ENCODE measurements at regions not wholly inside any gene's neighbourhood (a gene's known extent, or its start where the extent isn't known, plus 50 kb on each side); places are given as distances from the start of the nearest gene placed in this dataset.

- no peak for DNase-seq (ENCODE audit: low read depth)
Observed at GRCh38 chr10:43899224-43899959, 250.7 kb upstream of the ZNF32 start.

- DNase-seq (ENCODE audit: low read depth) = no peak
Observed at GRCh38 chr10:43898592-43898991, 249.9 kb upstream of the ZNF32 start.

GRCh38 chr10:43897765-43898419 is 249.2 kb upstream of the ZNF32 start:
- no peak for DNase-seq (ENCODE audit: low read depth)

GRCh38 chr10:43892062-43892770 is 243.5 kb upstream of the ZNF32 start:
- no peak for DNase-seq (ENCODE audit: low read depth)

DNA sequence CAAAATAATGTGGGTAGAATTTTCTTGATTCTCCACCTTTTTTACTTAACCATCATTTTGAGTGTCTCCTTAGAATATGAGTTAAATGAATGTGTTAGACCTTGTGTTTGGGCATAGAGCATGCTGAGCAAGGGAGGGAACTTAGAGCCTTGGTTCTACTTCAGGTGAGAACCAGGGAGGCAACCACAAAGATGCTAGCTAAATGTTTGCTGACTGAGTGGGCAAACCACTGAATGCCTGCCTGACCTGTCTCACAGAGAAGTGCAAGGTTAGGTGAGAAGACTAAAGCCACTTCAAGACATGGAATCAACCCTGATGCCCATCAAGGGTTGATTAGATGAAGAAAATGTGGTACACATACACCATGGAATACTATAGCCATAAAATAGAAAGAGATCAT is 242.6 kb upstream of the ZNF32 start:
- no peak for DNase-seq (ENCODE audit: low read depth)

DNA sequence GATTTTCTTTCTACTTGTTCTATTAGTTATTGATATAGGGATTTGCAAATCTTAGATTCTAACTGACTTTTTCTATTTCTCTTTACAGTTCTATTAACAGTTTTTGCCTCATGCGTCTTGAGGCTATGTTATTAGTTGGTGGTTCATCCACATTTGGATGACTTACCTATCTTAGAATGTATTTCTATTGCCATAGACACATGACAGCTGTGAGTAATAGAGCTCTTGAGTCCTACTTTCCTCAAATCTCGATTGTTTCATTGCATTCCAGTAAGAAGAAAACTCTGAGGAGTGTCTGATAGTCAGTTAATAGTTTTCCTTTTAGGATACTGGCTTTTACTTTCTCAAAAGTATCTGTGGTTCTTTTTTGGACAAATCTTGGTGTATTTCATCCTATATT is 241.4 kb upstream of the ZNF32 start:
- DNase-seq (ENCODE audit: low read depth) = peak; percentile 67

DNA sequence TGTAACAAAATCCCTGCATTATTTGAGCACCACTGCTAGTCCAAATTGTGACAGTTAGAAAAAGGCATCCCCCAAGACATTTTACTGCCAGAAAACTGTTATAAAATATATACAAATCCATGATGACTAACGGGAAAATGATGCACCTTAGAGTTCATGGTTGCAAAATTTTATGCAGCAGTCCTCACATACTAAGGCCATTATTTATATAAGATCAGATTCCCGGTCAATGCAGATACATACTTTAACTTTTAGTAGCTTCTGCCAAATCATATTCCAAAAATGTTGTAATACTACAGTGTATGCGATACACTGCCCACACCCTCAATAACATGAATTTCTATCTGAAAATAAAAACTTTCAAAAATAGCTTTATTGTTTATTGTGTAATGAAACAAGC is 239.9 kb upstream of the ZNF32 start:
- peak; percentile 98 for DNase-seq (ENCODE audit: low read depth)

DNA sequence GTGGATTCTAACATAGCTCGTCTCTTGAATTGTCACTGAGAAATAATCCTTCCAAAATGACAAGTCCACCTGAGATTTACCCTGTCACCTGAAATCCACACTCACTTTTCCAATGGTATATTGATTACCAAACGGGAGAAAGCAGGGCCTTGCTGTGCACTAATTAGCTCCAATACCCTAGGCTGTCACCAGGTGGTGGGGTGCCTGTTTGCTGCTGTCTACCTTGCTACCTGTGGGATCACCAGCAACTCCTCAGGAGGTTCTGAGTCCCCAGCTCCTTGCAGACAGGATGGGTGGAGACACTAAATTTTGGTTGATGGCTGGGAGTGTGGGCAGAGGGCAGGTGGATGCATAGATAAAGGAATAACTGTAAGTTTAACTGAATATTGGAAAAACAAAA is 237.2 kb upstream of the ZNF32 start:
- DNase-seq (ENCODE audit: low read depth) = no peak

DNA sequence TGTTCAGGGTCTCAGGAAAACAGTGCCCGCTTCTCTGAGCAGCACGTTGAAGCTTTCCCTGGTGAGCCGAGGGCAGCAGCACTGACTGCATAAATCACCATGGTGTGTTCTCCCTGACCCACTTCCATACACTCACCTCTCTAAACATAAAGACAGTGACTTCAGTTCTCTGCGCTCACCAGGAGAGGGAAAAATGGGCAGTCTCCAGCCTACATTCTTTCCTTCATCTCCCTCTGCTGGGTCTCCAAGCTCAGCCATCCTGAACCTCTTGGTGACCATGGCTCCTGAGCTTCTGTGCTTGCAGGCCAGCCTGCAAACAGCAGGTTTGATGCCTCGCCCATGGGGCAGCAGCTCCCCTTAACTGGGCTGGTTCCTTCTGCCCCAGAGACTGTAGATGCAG is 236.6 kb upstream of the ZNF32 start:
- no peak for DNase-seq (ENCODE audit: low read depth)

DNA sequence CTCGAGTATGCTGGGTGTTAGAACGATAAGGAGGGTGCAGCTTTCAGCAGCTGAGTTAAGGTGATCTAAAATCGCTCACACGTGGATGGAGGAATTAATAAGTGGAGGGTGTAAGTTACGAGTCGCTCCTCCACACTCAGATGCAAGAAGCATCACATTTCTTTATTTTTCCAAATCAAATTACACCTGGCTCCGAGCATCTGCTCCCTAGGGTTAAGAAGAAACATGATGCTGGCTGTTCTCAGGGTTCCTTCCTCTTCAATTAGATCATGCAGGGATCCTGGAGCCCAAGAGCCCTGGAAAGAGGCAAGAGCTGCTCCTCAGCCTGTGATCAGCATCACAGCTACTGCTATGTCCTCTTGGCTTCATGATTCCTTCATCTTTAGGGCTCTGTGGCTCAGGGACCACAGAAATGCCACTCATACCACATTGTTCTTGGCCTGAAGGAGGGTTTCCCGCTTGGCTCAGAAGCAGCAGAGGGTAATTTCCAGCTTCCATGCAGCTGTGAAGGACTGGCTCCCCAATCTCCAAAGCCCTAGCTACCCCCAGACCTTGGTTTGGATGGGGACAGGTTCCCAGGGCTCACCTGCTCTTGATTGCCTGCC is 235.9 kb upstream of the ZNF32 start:
- DNase-seq (ENCODE audit: low read depth) = no peak

GRCh38 chr10:43882711-43883110 is 234.0 kb upstream of the ZNF32 start:
- DNase-seq (ENCODE audit: low read depth) = no peak

DNA sequence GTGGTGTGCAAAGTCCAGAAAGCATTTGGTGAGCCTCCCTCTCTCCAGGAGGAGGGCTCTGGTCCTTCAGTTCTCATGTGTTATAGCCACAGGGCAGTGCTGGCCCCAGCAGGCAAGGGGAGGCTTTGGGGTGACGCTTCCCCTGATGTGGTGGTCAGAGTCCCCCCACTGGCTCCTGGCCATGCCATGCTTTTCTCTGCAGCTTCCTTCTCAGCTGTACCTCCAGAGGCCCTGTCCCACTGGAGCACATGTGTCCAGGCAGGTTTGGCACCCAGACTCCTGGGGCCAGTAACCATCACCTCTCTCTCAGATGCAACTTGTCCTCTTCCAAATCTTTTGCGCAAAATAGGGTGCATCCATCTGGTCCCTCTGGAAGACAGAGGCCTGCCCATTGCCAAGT is 233.0 kb upstream of the ZNF32 start:
- no peak for DNase-seq (ENCODE audit: low read depth)

- DNase-seq (ENCODE audit: low read depth) = no peak
Observed at GRCh38 chr10:43880160-43880559, 231.5 kb upstream of the ZNF32 start.

GRCh38 chr10:43879742-43880141 is 231.1 kb upstream of the ZNF32 start:
- DNase-seq (ENCODE audit: low read depth) = no peak

DNA sequence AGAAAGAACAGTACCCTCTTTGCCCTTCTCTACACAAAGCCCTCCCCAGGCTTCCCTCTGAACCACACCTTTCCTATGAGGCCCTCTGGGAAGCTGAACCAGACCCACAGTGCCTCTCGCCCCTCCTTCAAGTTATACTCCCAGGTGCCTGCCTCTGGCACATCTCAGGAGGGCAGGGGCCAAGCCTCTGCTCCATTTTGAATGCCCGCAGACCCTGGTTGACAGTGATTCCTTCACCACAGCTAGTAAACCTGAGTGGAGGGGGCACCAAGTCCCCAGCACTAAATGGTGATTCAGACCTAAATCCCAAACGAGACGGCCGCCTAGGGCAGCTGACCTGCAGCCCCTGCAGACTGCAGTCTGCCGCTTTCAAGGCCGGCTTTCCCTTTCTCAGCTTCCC is 230.5 kb upstream of the ZNF32 start:
- no peak for DNase-seq (ENCODE audit: low read depth)

DNA sequence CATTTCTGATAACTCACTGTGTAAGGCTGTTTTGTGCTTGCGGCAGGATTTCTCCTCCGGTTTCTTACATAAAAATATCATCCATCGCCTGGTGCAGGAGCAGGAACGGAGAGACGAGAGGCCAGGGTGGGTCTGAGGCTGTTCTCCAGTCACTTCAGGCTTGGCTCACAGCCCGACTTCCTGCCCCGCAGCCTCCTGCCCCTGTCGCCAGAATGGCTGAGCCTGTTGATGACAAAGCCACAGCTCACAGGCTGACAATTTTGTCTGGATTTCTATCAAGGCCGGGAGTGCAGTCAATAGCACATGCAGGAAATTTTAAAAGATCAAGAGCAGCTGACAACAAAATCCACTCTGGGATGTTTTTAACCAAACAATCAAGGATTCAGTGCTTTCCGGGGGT is 229.7 kb upstream of the ZNF32 start:
- DNase-seq (ENCODE audit: low read depth) = no peak

- DNase-seq (ENCODE audit: low read depth) = no peak
Observed at GRCh38 chr10:43876976-43877375, 228.3 kb upstream of the ZNF32 start.

- no peak for DNase-seq (ENCODE audit: low read depth)
Observed at GRCh38 chr10:43874984-43875383, 226.3 kb upstream of the ZNF32 start.

DNA sequence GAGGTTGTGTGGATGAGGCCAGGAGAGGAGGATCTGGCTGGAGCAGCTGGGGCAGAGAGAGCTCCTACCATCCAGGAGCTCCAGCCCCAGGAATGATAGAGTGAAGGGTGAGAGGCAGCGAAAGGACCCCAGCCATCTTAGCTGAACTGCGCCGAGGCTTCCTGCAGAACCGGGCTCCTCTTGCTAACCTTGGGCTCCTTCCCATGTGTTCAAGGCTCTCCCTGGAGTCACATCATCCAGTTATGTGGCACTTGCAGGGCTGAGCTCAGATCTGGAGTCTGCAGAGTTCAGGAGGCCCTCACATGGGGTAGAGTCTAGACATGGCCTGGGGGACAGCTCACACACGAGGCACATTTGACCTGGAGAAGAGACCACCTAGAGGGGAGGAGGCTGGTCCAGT is 225.0 kb upstream of the ZNF32 start:
- no peak for DNase-seq (ENCODE audit: low read depth)

- DNase-seq (ENCODE audit: low read depth) = no peak
Observed at GRCh38 chr10:43872644-43873043, 224.0 kb upstream of the ZNF32 start.

GRCh38 chr10:43871545-43871944 is 222.9 kb upstream of the ZNF32 start:
- DNase-seq (ENCODE audit: low read depth) = no peak

GRCh38 chr10:43870968-43871439 is 222.3 kb upstream of the ZNF32 start:
- no peak for DNase-seq (ENCODE audit: low read depth)

Data from HS-5 (cell line).